ENCODE measurements at regions not wholly inside any gene's neighbourhood (a gene's known extent, or its start where the extent isn't known, plus 50 kb on each side); places are given as distances from the start of the nearest gene placed in this dataset.

DNA sequence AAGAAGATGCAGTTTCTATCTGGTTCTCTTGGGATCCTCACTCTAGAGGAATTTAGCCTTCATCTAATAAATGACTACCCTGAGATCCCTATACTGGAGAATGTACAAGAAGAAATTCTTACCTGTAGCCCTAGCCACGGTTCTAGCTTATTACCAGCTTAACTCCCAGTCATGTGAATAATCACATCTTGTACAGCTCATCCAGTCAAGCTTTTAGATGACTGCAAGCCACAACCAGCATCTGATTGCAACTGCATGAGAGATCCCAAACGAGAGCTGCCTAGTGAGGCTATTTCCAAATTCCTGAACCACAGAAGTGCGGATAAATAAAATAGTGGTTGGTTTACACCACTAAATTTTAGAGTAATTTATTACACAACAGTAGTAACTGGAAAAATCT is 196.0 kb upstream of the CPHXL start:
- BruUV-seq (replicated peaks), result no TSS peak
- in situ Hi-C loops (cut with HindIII; ENCODE audit: extremely low pct_ligation_motif_present, low pct_unique_long_range_greater_than_20kb), result no loop called here

More for the DNA sequence above, 196.0 kb upstream of the CPHXL start:
- H4K20me1 ChIP-seq (ENCODE audit: insufficient read depth, low read length), result no peaks in the 10 kb centered on the region
- no peak overlapping the region for H3K9ac ChIP-seq (ENCODE audit: insufficient read depth, low read depth, low read length)
- H3K4me3 ChIP-seq (replicated peaks in 1 of 3; ENCODE audit: insufficient read depth in 1 of 3, low read depth in 2 of 3, low read length in 3 of 3), result no peak overlapping the region
- ATAC-seq (no peak), FAIRE-seq (no peak), DNase-seq (ENCODE audit: low spot score) (no peak)
- no peaks in the 10 kb centered on the region for H3K4me1 ChIP-seq (ENCODE audit: insufficient read depth, low read length)
- H2AFZ ChIP-seq (ENCODE audit: low read length), result no peak overlapping the region
- no peaks in the 10 kb centered on the region for H3K27me3 ChIP-seq (ENCODE audit: control insufficient read depth in 1 of 2, insufficient read depth in 2 of 2, low read length in 2 of 2)
- under 1% methylated on average over 3 of the region's 3 CpGs for WGBS (ENCODE audit: low lambda C conversion rate)
- POLR2A ChIA-PET, result no interaction called here
- no peak overlapping the region for H3K4me2 ChIP-seq (ENCODE audit: low read depth, low read length)
- TF ChIP-seq GFI1 (CRISPR knock-in tag; IDR thresholded peaks at IDR 0.05; ENCODE audit: borderline replicate concordance), result no peak
- TF ChIP-seq, protein P1, sequence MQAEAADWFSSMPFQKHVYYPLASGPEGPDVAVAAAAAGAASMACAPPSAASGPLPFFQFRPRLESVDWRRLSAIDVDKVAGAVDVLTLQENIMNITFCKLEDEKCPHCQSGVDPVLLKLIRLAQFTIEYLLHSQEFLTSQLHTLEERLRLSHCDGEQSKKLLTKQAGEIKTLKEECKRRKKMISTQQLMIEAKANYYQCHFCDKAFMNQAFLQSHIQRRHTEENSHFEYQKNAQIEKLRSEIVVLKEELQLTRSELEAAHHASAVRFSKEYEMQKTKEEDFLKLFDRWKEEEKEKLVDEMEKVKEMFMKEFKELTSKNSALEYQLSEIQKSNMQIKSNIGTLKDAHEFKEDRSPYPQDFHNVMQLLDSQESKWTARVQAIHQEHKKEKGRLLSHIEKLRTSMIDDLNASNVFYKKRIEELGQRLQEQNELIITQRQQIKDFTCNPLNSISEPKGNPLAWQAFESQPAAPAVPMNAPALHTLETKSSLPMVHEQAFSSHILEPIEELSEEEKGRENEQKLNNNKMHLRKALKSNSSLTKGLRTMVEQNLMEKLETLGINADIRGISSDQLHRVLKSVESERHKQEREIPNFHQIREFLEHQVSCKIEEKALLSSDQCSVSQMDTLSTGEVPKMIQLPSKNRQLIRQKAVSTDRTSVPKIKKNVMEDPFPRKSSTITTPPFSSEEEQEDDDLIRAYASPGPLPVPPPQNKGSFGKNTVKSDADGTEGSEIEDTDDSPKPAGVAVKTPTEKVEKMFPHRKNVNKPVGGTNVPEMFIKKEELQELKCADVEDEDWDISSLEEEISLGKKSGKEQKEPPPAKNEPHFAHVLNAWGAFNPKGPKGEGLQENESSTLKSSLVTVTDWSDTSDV (CRISPR knock-in tag; IDR thresholded peaks at IDR 0.05), result no peak
- no peak for TF ChIP-seq ZSCAN30 (CRISPR knock-in tag; IDR thresholded peaks at IDR 0.05)
- no peak for TF ChIP-seq MXD4 (CRISPR knock-in tag; IDR thresholded peaks at IDR 0.05)
- TF ChIP-seq ZNF282 (IDR thresholded peaks at IDR 0.05; ENCODE audit: partially characterized antibody), result no peak
- no peak for TF ChIP-seq ZNF331 (CRISPR knock-in tag; IDR thresholded peaks at IDR 0.05)
- no peak for TF ChIP-seq DPF2 (CRISPR knock-in tag; IDR thresholded peaks at IDR 0.05; ENCODE audit: borderline replicate concordance, low read depth)
- TF ChIP-seq, protein P2, sequence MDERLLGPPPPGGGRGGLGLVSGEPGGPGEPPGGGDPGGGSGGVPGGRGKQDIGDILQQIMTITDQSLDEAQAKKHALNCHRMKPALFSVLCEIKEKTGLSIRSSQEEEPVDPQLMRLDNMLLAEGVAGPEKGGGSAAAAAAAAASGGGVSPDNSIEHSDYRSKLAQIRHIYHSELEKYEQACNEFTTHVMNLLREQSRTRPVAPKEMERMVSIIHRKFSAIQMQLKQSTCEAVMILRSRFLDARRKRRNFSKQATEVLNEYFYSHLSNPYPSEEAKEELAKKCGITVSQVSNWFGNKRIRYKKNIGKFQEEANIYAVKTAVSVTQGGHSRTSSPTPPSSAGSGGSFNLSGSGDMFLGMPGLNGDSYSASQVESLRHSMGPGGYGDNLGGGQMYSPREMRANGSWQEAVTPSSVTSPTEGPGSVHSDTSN (CRISPR knock-in tag; IDR thresholded peaks at IDR 0.05), result no peak
- TF ChIP-seq SP140L (CRISPR knock-in tag; IDR thresholded peaks at IDR 0.05; ENCODE audit: borderline replicate concordance), result no peak
- TF ChIP-seq CENPT (CRISPR knock-in tag; IDR thresholded peaks at IDR 0.05; ENCODE audit: low read depth), result no peak
- TF ChIP-seq ZKSCAN8 (CRISPR knock-in tag; IDR thresholded peaks at IDR 0.05; ENCODE audit: borderline replicate concordance), result no peak
- no peak for TF ChIP-seq GTF2F1 (IDR thresholded peaks at IDR 0.05; ENCODE audit: low read length)
- TF ChIP-seq JDP2 (CRISPR knock-in tag; IDR thresholded peaks at IDR 0.05; ENCODE audit: borderline replicate concordance), result no peak
- TF ChIP-seq BHLHE40 (IDR thresholded peaks at IDR 0.05; ENCODE audit: low read length), result no peak
- TF ChIP-seq, protein P3, sequence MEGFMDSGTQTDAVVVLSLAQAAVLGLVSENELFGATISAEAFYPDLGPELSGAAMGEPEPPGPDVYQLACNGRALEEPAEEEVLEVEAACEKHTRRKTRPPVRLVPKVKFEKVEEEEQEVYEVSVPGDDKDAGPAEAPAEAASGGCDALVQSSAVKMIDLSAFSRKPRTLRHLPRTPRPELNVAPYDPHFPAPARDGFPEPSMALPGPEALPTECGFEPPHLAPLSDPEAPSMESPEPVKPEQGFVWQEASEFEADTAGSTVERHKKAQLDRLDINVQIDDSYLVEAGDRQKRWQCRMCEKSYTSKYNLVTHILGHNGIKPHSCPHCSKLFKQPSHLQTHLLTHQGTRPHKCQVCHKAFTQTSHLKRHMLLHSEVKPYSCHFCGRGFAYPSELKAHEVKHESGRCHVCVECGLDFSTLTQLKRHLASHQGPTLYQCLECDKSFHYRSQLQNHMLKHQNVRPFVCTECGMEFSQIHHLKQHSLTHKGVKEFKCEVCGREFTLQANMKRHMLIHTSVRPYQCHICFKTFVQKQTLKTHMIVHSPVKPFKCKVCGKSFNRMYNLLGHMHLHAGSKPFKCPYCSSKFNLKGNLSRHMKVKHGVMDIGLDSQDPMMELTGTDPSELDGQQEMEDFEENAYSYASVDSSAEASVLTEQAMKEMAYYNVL (CRISPR knock-in tag; IDR thresholded peaks at IDR 0.05; ENCODE audit: borderline replicate concordance), result no peak
- no peak for TF ChIP-seq NFE2 (CRISPR knock-in tag; IDR thresholded peaks at IDR 0.05)
- no peak for TF ChIP-seq ZFP37 (CRISPR knock-in tag; IDR thresholded peaks at IDR 0.05; ENCODE audit: borderline replicate concordance)
- H3K9me3 ChIP-seq (ENCODE audit: low read length), result no peaks in the 10 kb centered on the region
- H3K27ac ChIP-seq (ENCODE audit: extremely low read length, insufficient read depth, low read length), result no peak overlapping the region
- H3K36me3 ChIP-seq (replicated peaks in 1 of 2; ENCODE audit: control insufficient read depth in 1 of 2, insufficient read depth in 2 of 2, low read length in 2 of 2), result no peaks in the 10 kb centered on the region
- intact Hi-C loops (cut with micrococcal nuclease; ENCODE audit: unreplicated experiment), result no loop called here
- no peaks in the 10 kb centered on the region for H3K79me2 ChIP-seq (ENCODE audit: insufficient read depth, low read length)
- CTCF ChIA-PET (ENCODE audit: low intra/inter-chr PET ratio, low total read pairs), result no interaction called here

Measured in HepG2 (cell line).